ENCODE measurements at regions not wholly inside any gene's neighbourhood (a gene's known extent, or its start where the extent isn't known, plus 50 kb on each side); places are given as distances from the start of the nearest gene placed in this dataset.

DNA sequence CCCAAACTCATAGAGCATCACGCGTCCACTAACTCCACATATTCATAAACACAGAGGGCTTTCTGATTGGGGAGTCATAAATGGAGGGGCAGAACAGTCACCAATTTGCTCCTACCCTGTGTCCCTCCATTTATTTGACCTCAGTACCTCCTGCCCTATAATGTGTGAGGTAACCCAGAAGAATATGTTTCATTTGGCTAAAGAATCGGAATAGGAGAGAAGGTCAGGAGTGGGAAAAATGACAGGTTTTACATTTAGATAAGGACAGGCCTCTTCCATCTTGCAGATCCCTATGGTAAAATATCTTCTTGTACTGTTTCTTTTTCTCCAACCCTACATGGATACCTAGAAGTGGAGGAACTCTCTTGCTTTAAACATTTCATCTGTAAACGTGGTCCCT is 578.0 kb downstream of the TUSC7 start:
- no peaks in the 10 kb centered on the region for H3K4me1 ChIP-seq
- H3K27ac ChIP-seq: no peak overlapping the region
- WGBS, 2 donors: 60 to 84% methylated on average over 4 of the region's 4 CpGs
- no peak overlapping the region for H3K4me3 ChIP-seq
- H3K9me3 ChIP-seq: no peaks in the 10 kb centered on the region
- no peaks in the 10 kb centered on the region for H3K27me3 ChIP-seq
- TF ChIP-seq, protein P1, sequence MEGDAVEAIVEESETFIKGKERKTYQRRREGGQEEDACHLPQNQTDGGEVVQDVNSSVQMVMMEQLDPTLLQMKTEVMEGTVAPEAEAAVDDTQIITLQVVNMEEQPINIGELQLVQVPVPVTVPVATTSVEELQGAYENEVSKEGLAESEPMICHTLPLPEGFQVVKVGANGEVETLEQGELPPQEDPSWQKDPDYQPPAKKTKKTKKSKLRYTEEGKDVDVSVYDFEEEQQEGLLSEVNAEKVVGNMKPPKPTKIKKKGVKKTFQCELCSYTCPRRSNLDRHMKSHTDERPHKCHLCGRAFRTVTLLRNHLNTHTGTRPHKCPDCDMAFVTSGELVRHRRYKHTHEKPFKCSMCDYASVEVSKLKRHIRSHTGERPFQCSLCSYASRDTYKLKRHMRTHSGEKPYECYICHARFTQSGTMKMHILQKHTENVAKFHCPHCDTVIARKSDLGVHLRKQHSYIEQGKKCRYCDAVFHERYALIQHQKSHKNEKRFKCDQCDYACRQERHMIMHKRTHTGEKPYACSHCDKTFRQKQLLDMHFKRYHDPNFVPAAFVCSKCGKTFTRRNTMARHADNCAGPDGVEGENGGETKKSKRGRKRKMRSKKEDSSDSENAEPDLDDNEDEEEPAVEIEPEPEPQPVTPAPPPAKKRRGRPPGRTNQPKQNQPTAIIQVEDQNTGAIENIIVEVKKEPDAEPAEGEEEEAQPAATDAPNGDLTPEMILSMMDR (IDR thresholded peaks at IDR 0.05): no peak
- no peak for TF ChIP-seq POLR2A (IDR thresholded peaks at IDR 0.05)
- H3K36me3 ChIP-seq: no peaks in the 10 kb centered on the region
- intact Hi-C loops (cut with DNase I): no loop called here
- no peak for DNase-seq

DNA sequence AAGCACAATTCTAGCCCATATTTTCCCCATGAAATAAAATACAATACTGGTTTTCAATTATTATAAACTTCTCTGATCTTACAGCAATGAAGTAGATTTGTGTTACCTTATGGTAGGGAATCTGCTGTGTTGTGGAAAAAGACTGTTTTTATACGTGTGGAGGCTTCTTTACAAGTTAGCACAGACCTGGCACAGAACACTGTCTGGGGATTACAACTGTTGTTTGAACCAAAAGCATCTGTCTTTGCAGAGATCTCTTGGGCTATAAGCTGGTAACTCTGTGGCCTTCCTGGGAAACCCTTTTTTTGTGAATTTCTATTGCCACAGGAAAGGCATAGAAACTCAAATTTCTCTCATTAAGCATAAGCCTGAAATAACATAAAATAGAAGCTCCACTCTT is 581.9 kb downstream of the TUSC7 start:
- TF ChIP-seq POLR2A (IDR thresholded peaks at IDR 0.05): no peak
- TF ChIP-seq, protein P1 (IDR thresholded peaks at IDR 0.05): no peak
- no peaks in the 10 kb centered on the region for H3K4me1 ChIP-seq
- no peak for DNase-seq
- intact Hi-C loops (cut with DNase I): no loop called here
- WGBS, 2 donors: 14 to 29% methylated on average over 1 of the region's 1 CpG
- no peaks in the 10 kb centered on the region for H3K27me3 ChIP-seq
- no peak overlapping the region for H3K27ac ChIP-seq
- no peaks in the 10 kb centered on the region for H3K36me3 ChIP-seq
- H3K9me3 ChIP-seq: no peaks in the 10 kb centered on the region
- H3K4me3 ChIP-seq: no peak overlapping the region

DNA sequence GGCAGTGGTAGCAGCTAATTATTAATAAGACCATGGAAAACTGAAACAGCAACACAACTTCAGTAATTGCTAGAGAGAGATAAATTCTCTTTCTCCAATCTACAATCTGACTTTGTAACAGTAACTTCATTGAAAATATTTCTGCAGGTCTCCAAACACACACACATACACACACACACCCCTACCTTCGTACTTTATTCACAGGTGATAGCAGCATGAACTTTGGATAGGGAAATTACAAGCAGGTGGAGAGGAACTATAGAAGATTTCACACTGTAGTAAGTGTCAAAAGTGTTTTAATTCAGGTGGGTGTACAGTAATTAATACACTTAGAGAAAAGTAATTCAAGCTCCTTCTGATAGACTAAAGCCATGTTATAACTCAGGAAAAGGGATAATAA is 587.5 kb downstream of the TUSC7 start:
- no peaks in the 10 kb centered on the region for H3K4me1 ChIP-seq
- no peak for DNase-seq
- H3K27me3 ChIP-seq: no peaks in the 10 kb centered on the region
- WGBS, 2 donors: 47 to 50% methylated on average over 1 of the region's 1 CpG
- H3K4me3 ChIP-seq: no peak overlapping the region
- intact Hi-C loops (cut with DNase I): no loop called here
- H3K36me3 ChIP-seq: no peaks in the 10 kb centered on the region
- H3K27ac ChIP-seq: no peak overlapping the region
- TF ChIP-seq POLR2A (IDR thresholded peaks at IDR 0.05): no peak
- TF ChIP-seq, protein P1 (IDR thresholded peaks at IDR 0.05): no peak
- no peaks in the 10 kb centered on the region for H3K9me3 ChIP-seq

DNA sequence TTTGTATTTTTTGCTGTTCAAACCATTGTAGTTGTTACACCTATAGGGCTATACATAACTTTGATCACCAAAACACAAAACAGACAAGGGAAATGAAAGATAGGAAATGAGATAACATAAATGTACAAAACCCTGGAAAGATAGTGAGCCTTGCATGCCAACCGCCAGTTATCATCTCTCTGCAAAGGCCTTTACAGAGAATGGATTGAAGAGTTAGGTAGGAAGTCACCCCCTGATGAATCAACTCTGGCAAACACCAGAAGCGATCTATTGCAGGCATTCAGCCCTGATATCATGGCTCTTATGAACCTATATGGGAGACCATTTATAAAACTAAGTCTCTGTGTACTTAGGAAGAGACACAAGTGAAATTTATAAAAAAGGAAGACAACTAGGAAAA is 588.0 kb downstream of the TUSC7 start:
- H3K27ac ChIP-seq: no peak overlapping the region
- no peaks in the 10 kb centered on the region for H3K9me3 ChIP-seq
- no peak for DNase-seq
- 69 to 87% methylated on average over 2 of the region's 2 CpGs for WGBS, 2 donors
- H3K4me1 ChIP-seq: no peaks in the 10 kb centered on the region
- intact Hi-C loops (cut with DNase I): no loop called here
- H3K36me3 ChIP-seq: no peaks in the 10 kb centered on the region
- H3K4me3 ChIP-seq: no peak overlapping the region
- TF ChIP-seq, protein P1 (IDR thresholded peaks at IDR 0.05): no peak
- no peak for TF ChIP-seq POLR2A (IDR thresholded peaks at IDR 0.05)
- no peaks in the 10 kb centered on the region for H3K27me3 ChIP-seq

DNA sequence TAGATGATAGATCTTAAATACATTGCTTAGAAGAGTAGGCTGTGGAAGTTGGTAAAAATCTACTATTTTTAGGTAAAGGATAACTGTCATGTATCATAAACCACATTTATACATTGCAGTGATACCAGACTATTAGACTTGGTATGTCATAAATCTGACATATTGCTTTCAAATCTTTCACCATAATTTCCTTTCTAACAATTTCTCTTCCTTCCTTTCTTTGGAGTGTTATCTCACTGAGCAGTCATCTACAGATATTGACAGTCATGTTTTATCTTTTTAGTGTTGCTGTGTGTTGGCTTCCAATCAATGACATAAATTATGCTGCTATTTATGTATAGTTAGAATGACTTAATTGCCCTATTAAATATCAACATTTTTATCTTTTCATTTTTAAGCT is 588.7 kb downstream of the TUSC7 start:
- Histone ChIP-seq H3K4me3 (no peak overlapping the region), H3K27me3 (no peaks in the 10 kb centered on the region), H3K9me3 (no peaks in the 10 kb centered on the region), H3K36me3 (no peaks in the 10 kb centered on the region), H3K4me1 (no peaks in the 10 kb centered on the region), H3K27ac (no peak overlapping the region)
- intact Hi-C loops (cut with DNase I): no loop called here
- TF ChIP-seq, protein P1 (IDR thresholded peaks at IDR 0.05): no peak
- no peak for TF ChIP-seq POLR2A (IDR thresholded peaks at IDR 0.05)
- DNase-seq: no peak
